ENCODE measurements at regions not wholly inside any gene's neighbourhood (a gene's known extent, or its start where the extent isn't known, plus 50 kb on each side); places are given as distances from the start of the nearest gene placed in this dataset.

GRCh38 chr21:15247613-15248012, 182.8 kb upstream of the NRIP1 start:
- no peak for DNase-seq

DNA sequence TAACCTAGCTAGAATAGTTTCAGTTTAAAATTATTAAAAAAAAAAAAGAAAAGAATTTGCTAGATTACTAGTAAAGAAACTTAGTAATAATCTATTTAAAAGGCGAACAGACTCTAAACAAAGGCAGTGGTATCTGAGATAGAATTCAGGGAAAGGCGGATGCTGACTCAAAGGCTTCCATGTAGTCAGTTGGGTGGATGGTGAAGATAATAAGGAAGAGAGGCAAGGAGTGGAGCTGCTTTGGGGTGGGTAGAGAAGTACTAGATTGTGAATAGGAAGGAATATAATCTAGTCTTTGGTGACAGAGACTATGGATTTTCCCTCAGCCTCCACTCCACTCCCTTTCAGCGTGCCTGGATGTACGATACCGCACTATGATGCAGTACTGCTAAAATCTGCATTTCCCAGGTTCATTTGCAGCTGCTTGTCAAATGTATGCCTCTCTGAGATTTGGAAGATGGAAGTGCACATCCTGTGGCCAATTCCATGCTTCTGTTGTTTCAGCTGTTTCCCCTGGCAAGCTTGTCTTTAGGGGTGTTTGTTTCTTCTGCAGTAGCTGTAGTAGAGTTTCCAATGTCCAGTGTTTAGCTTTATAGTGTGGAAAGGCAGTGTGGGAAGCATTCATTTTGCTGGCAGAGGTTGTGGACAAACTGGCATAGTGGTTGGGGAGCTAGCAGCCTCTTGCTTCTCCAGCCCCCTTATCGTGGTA, 184.6 kb upstream of the NRIP1 start:
- DNase-seq, result peak; percentile 52

DNA sequence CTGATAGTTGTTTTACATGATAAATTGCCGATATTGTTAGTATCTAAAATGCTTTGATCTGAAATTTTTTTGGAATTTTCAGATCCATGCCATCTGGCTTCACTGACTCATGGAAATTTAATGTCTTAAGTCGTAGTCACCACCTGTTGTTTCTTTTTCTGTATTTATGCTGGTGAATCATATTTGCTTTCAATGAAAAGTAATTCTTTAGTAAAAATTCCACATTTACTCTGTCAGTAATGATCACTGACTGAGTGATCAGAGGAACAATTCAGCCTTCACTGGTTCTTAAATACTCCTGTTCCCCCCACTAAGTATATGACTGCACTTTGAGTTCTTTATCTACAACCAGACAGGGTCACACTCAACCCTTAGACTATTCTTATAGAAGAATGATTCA, 185.6 kb upstream of the NRIP1 start:
- DNase-seq, result no peak

DNA sequence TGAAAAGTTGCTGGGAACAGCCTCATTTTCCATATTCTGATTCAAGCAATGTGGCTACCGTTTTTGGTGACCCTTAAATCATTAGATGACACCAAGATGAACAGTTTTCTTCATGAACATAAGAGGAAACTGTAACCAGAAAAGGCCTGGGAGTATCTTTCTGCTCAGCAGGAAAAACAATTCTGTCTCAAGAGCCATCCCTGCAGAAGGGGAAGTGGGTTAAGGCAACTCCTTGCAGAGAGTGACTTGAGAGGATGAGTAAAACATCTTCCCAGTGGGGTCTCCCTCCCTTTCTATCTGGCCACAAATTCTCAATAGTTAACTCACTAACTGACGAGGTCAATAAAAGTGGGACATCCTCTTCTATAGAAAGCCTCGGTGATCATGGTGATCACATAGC, 187.6 kb upstream of the NRIP1 start:
- no peak for DNase-seq

DNA sequence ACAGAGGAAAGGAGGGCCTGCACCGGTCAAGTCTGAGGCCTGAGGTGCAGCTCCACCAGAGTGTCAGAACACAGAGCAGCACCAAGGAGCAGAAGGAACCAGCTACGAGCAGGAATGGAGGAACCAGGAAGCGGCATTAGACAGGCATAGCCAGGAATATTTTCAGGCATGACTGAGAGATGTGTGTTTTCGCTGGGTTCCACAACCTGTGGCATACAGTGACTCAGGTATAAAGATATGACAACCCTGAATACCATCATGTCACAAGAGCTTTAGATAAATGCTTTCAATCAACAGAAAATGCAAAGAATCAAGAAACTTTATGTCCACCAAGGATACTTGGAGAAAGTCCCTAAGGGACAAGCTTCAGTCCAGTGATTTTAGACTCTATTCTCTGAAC, 189.3 kb upstream of the NRIP1 start:
- DNase-seq, result no peak

GRCh38 chr21:15255261-15255660, 190.5 kb upstream of the NRIP1 start:
- DNase-seq, result no peak

DNA sequence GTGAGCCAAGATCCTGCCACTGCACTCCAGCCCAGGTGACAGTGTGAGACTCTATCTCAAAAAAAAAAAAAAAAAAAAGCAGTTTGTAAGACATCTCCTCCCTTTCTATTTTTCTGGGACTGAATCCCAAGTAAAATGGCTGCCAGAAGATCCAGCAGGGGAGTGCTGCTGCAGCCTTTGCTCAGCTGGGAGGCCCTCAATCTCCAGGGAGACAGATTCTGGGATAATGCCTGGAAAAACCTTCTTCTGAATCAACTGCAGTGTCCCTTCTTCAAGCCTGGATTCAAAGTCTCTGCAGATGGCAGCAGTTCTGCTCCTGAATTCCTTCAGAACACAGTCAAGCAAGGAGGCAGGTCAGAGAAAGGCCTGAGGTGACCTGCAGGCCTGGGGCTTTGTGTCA, 191.0 kb upstream of the NRIP1 start:
- no peak for DNase-seq

DNA sequence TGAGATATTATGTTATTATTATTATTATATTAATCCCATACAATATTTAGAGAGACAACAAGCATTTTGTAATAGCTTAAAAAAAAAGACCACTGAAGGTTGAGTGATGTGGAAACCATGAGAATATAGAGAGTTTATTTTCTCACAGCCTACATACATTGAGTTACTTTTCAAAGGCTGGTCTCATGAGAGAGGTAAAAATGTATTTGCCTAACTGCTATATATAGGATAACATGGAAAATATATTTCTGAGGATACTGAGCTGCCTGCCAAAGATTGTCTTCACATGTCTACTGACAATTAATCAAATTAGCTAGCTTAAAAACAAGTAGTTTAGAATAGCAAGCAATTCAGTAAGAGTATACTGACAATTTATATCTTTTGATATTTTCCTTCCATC, 192.2 kb upstream of the NRIP1 start:
- DNase-seq, result no peak

DNA sequence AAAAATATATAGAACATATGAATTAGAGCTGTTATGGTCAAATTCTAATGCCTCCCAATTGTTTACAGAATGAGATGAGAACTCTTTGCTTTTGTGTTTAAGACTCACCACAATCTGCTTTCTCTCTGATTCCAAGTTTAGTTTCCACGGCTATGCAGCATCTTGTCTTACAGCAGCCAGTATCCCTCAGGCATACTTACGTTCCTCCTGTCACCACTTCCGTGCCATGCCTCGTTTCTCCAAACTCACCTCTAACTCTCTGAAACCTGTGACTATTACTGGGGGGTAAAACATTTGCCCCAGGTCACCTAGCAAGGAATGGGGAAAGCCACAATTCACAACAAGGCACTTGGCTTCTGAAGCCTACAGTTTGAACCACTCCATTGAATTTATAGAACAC, 192.8 kb upstream of the NRIP1 start:
- DNase-seq, result no peak

- DNase-seq, result no peak
Observed at GRCh38 chr21:15259824-15260223, 195.0 kb upstream of the NRIP1 start.

GRCh38 chr21:15260604-15261003, 195.8 kb upstream of the NRIP1 start:
- DNase-seq, result no peak

GRCh38 chr21:15264084-15264665, 199.4 kb upstream of the NRIP1 start:
- DNase-seq, result no peak

GRCh38 chr21:15272171-15272570, 207.4 kb upstream of the NRIP1 start:
- DNase-seq, result no peak

DNA sequence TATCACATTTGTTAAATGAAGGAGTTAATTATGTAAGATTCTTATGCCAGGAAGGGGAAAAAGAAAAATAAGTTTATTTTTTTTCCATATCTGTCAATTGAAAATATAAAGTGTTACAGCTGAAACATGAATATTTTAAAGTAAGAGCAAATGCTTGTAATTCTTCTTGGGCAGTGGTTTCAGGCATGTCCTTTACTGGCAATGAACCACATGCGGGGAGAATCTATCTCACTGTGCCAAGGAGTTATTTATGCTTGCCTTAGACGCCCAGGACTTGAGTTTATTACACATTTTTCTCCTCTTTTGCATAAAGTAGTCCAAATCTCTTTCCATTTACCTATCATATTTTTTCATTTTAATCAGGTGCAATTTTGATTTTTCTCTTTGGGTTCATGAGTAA, 207.8 kb upstream of the NRIP1 start:
- peak; percentile 21 for DNase-seq

DNA sequence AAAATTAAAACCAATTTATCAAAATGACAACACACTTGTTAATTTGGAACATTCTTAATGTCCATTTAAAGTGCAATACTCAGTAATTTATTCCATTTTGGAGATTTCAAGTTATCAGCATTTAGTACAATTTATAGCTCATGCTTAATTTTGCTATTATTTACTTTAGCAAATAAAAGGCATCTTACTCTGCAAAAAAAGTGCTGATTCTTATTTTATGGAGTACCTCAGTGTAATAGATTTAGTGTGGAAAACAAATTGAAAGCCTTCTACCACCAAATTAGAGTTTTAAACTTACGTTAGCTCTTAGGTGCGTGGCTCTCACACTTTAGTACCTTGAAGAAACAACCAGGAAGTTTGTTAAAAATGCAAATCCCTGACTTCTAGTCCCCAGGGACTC, 208.4 kb upstream of the NRIP1 start:
- DNase-seq, result no peak

- no peak for DNase-seq
Observed at GRCh38 chr21:15274701-15275485, 210.1 kb upstream of the NRIP1 start.

DNA sequence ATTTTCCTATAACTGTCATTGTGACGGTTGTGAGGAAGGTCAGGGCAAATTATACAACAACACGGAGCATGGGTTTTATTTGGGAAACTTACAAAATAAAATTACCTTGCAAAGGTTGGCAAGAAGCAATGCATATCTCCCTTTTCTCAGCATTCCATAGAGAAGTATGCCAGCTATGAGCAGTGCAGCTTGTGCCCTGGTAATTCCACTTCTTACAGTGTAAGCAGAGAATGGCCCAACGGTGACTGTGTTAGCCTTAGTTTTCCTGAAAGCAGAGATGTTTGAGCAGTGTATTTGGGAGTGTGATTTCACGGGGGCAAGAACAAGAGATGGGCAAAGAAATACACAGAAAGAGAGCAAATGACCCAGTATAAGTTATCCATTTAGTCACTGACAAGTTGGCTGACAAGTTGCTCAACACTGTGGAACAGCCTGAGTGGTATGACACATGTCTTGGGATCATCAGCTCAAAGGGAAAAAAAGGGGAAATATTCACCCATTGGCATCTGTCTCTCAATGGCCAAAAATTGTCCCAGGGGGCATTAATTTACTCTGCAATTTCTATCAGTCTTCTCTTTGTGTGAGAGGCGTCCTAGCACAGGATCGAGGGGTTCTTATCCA, 210.9 kb upstream of the NRIP1 start:
- DNase-seq, result no peak

DNA sequence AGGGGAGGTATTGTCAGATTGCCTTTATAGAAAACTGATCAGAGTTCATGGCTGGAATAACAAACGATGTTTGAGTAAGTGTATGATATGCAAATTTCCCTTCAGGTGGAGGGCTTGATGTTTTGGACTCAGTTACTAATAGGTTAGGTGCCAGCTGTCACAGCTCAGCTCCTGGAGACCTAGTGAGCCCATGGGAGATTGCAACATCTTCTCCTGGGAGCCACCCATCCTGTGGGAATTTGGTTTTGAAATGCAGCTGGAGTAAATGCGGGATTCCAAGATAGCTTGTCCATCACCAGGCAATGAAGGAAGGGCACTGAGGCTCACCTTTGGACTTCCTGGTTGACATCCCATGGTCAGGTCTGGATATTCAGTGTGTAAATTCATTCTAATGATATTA, 211.4 kb upstream of the NRIP1 start:
- no peak for DNase-seq

GRCh38 chr21:15277466-15277865, 212.7 kb upstream of the NRIP1 start:
- DNase-seq, result no peak

DNA sequence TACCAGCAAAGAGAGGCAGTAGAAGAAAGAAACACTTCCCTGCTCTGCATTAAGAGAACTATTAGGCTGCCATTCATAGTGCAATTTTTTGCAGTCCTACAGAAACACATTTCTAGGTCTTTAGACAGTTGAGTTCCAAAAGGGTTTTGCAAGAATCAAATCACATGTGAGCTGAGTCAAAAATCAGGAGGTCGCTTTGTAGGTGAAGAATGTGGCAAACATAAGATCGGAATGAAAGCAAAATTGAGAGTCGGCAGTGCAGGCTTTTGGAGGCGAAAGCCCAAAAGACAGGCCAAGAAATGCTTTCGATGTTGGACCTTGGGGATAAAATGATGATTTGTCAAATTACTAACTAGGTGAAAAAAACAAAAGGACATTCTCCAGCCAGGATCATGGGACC, 213.5 kb upstream of the NRIP1 start:
- no peak for DNase-seq

DNA sequence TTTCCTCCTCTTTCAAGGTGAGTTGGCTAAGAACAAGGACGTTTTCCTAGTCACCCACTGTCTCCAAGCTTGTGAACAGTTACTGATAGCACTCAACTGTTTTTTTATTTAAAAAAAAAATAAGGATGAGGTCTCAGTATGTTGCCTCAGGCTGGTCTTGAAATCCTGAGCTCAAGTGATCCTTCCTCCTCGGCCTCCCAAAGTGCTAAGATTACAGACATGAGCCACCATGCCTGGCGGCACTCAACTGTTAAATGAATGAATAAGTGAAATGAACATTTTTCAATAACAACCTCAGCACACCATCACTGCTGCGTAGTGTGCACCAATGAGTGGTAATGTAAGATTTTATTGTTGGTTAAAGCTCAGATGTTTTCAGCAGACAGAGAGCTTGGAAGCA, 214.1 kb upstream of the NRIP1 start:
- no peak for DNase-seq

GRCh38 chr21:15279482-15279881, 214.7 kb upstream of the NRIP1 start:
- DNase-seq, result no peak

GRCh38 chr21:15281714-15282113, 216.9 kb upstream of the NRIP1 start:
- DNase-seq, result no peak

DNA sequence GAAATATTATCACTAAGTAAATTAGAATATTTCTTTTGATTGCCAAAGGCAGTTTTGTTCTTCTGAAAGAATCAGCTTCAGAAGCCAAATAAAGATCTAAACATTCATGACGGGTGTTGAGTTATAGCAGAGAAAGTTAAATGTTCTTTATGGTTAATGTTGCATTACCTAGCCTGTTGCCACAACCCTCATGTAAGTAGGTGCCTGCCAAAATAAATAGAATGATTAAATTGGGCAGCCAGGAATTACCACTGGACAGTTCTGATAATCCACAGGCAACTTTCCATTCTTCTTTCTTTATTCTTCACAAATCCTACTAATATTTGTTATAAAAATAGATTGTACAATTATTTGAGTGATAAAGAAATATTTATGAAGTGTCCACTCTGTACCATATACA, 217.9 kb upstream of the NRIP1 start:
- DNase-seq, result no peak

Measured in right hindlimb (tissue), 1 donor.